Urothelium cell line (cell line): ENCODE measurements at regions not wholly inside any gene's neighbourhood (a gene's known extent, or its start where the extent isn't known, plus 50 kb on each side); places are given as distances from the start of the nearest gene placed in this dataset.

Source experiments
- DNase-seq: peaks from one replicate; pipeline ENCODE4 v3.0.0; 2011; ENCODE audit warnings: low spot score, mixed read lengths
- FAIRE-seq: peaks from 2 replicates; lab custom pipeline; 2011; peaks lifted over from hg19 to GRCh38; lab: Jason Lieb, UNC

- FAIRE-seq (no peak), DNase-seq (peak; percentile 76)
Observed at GRCh38 chr18:76686737-76687231, 135.6 kb upstream of the ZNF236 start.

GRCh38 chr18:76685860-76686259 lies 136.5 kb upstream of the ZNF236 start:
- DNase-seq: no peak
- FAIRE-seq: no peak

GRCh38 chr18:76685402-76685801 lies 137.0 kb upstream of the ZNF236 start:
- FAIRE-seq (no peak), DNase-seq (no peak)

- DNase-seq: no peak
- no peak for FAIRE-seq
Observed at GRCh38 chr18:76684265-76684664, 138.1 kb upstream of the ZNF236 start.

- FAIRE-seq (no peak), DNase-seq (no peak)
Observed at GRCh38 chr18:76679945-76680344, 142.4 kb upstream of the ZNF236 start.

- no peak for DNase-seq
- FAIRE-seq: no peak
Observed at GRCh38 chr18:76679259-76679658, 143.1 kb upstream of the ZNF236 start.

GRCh38 chr18:76678248-76678647 lies 144.1 kb upstream of the ZNF236 start:
- no peak for FAIRE-seq
- DNase-seq: no peak

GRCh38 chr18:76674596-76674995 lies 147.8 kb upstream of the ZNF236 start:
- DNase-seq: no peak
- FAIRE-seq: no peak

- no peak for FAIRE-seq
Observed at GRCh38 chr18:76673281-76674185, 148.8 kb upstream of the ZNF236 start.

GRCh38 chr18:76672627-76673026 lies 149.7 kb upstream of the ZNF236 start:
- no peak for DNase-seq
- FAIRE-seq: no peak

More at GRCh38 chr18:76673281-76674185, 148.8 kb upstream of the ZNF236 start:
- no peak for DNase-seq

- FAIRE-seq: no peak
- DNase-seq: no peak
Observed at GRCh38 chr18:76670564-76671288, 151.6 kb upstream of the ZNF236 start.

- FAIRE-seq (no peak), DNase-seq (no peak)
Observed at GRCh38 chr18:76668546-76668945, 153.8 kb upstream of the ZNF236 start.

- no peak for DNase-seq
- no peak for FAIRE-seq
Observed at GRCh38 chr18:76668119-76668518, 154.2 kb upstream of the ZNF236 start.

- FAIRE-seq: no peak
- no peak for DNase-seq
Observed at GRCh38 chr18:76667603-76668002, 154.8 kb upstream of the ZNF236 start.

GRCh38 chr18:76662626-76663025 lies 159.7 kb upstream of the ZNF236 start:
- FAIRE-seq: no peak
- DNase-seq: no peak

- no peak for FAIRE-seq
Observed at GRCh38 chr18:76660571-76661192, 161.7 kb upstream of the ZNF236 start.

GRCh38 chr18:76658627-76659026 lies 163.6 kb upstream of the ZNF516 start:
- no peak for FAIRE-seq

More at GRCh38 chr18:76660571-76661192, 161.7 kb upstream of the ZNF236 start:
- DNase-seq: no peak

GRCh38 chr18:76657911-76658470 lies 162.9 kb upstream of the ZNF516 start:
- FAIRE-seq (no peak), DNase-seq (no peak)

More at GRCh38 chr18:76658627-76659026, 163.6 kb upstream of the ZNF516 start:
- no peak for DNase-seq

- no peak for DNase-seq
Observed at GRCh38 chr18:76656925-76657827, 162.1 kb upstream of the ZNF516 start.

GRCh38 chr18:76654577-76654976 lies 159.5 kb upstream of the ZNF516 start:
- no peak for DNase-seq
- no peak for FAIRE-seq

More at GRCh38 chr18:76656925-76657827, 162.1 kb upstream of the ZNF516 start:
- FAIRE-seq: no peak
